ENCODE measurements at regions not wholly inside any gene's neighbourhood (a gene's known extent, or its start where the extent isn't known, plus 50 kb on each side); places are given as distances from the start of the nearest gene placed in this dataset.
A peak's percentile ranks its signal among the peaks of the same experiment; 100 is the strongest.

GRCh38 chr13:97766749-97767148 lies 186.7 kb upstream of the IPO5 start:
- Histone ChIP-seq H3K27me3 (ENCODE audit: control insufficient read depth, insufficient read depth, low read length) (no peaks in the 10 kb centered on the region), H2BK120ac (ENCODE audit: low read depth, low read length) (no peak overlapping the region), H3K36me3 (ENCODE audit: control insufficient read depth, insufficient read depth, low read length) (no peaks in the 10 kb centered on the region), H3K9me3 (ENCODE audit: control insufficient read depth, insufficient read depth, low read length) (no peaks in the 10 kb centered on the region), H3K9ac (ENCODE audit: low read depth, low read length) (no peak overlapping the region), H2AK5ac (ENCODE audit: low read depth, low read length) (no peak overlapping the region), H3K79me1 (ENCODE audit: low read depth in 1 of 2, low read length in 2 of 2) (no peaks in the 10 kb centered on the region), H3K27ac (ENCODE audit: insufficient read depth, low read length) (no peak overlapping the region), H3K4ac (ENCODE audit: low read depth, low read length) (no peak overlapping the region), H2AK9ac (replicated peaks; ENCODE audit: low read depth, low read length, poor library complexity) (no peak overlapping the region), H3K9me1 (ENCODE audit: insufficient read depth, low read length) (no peaks in the 10 kb centered on the region), H3K4me3 (ENCODE audit: insufficient read depth, low read depth, low read length) (no peak overlapping the region), H4K91ac (ENCODE audit: insufficient read depth, low read depth, low read length) (no peak overlapping the region), H3K56ac (ENCODE audit: extremely low read depth, insufficient read depth, low read length) (no peak overlapping the region), H3K14ac (replicated peaks; ENCODE audit: low read depth, low read length) (no peak overlapping the region), H3K4me2 (ENCODE audit: low read depth, low read length) (no peak overlapping the region), H4K20me1 (ENCODE audit: insufficient read depth, low read length) (no peaks in the 10 kb centered on the region), H4K8ac (ENCODE audit: low read depth in 2 of 2, low read length in 2 of 2) (no peak overlapping the region), H2BK5ac (ENCODE audit: low read depth, low read length, poor library complexity, severe bottlenecking) (no peak overlapping the region), H2BK20ac (ENCODE audit: low read depth, low read length) (no peak overlapping the region), H2AFZ (replicated peaks; ENCODE audit: low read length, poor library complexity) (no peak overlapping the region), H3K18ac (ENCODE audit: low read depth, low read length) (no peak overlapping the region), H3K4me1 (ENCODE audit: control insufficient read depth, insufficient read depth, low read length) (no peaks in the 10 kb centered on the region), H4K5ac (ENCODE audit: low read depth, low read length) (no peak overlapping the region), H2BK15ac (ENCODE audit: low read depth, low read length) (no peak overlapping the region), H3K23ac (ENCODE audit: low read depth, low read length) (no peak overlapping the region)
- DNase-seq (no peak), ATAC-seq (ENCODE audit: low read depth) (no peak)
- in situ Hi-C loops (cut with MboI; ENCODE audit: low sequenced_read_pairs): no loop called here
- intact Hi-C loops (cut with micrococcal nuclease): no loop called here
- POLR2A ChIA-PET (ENCODE audit: unreplicated experiment): no interaction called here
- CTCF ChIA-PET: no interaction called here
- TF ChIP-seq MAZ (IDR thresholded peaks at IDR 0.05; ENCODE audit: borderline replicate concordance, low read depth, low read length) (no peak), CEBPB (IDR thresholded peaks at IDR 0.05; ENCODE audit: low read depth, low read length) (peak; percentile 72)
- dilution Hi-C loops (cut with HindIII; ENCODE audit: low sequenced_read_pairs, unreplicated experiment): no loop called here
- WGBS, 2 experiments (ENCODE audit: extremely low coverage in 2 of 2, insufficient read length in 1 of 2): 0% methylated on average over 1 of the region's 1 CpG; no CpG with 5 or more reads in 1 of the 2 experiments
- BruUV-seq (replicated peaks): no TSS peak
